ENCODE measurements at regions not wholly inside any gene's neighbourhood (a gene's known extent, or its start where the extent isn't known, plus 50 kb on each side); places are given as distances from the start of the nearest gene placed in this dataset.
"Not testable (repeated sequence)": the region's sequence is repeated elsewhere in the genome, so short reads cannot be mapped to it uniquely, and the experiment has no call there.

GRCh38 chr4:125169192-125169591 is 145.6 kb upstream of the FAT4 start:
- DNase-seq (no peak), ATAC-seq (no peak)
- intact Hi-C loops (cut with DNase I, micrococcal nuclease) = no loop called here
- Histone ChIP-seq H3K4me1 (ENCODE audit: low read depth) (no peaks in the 10 kb centered on the region), H3K9me3 (no peaks in the 10 kb centered on the region), H3K4me3 (no peak overlapping the region), H3K36me3 (ENCODE audit: low read depth) (no peaks in the 10 kb centered on the region)
- no peak for TF ChIP-seq CTCF (IDR thresholded peaks at IDR 0.05)

GRCh38 chr4:125168531-125168930 is 146.2 kb upstream of the FAT4 start:
- TF ChIP-seq CTCF (IDR thresholded peaks at IDR 0.05) = no peak
- intact Hi-C loops (cut with DNase I, micrococcal nuclease) = no loop called here
- DNase-seq = no peak
- ATAC-seq = no peak
- no peak overlapping the region for H3K4me3 ChIP-seq
- H3K9me3 ChIP-seq = no peaks in the 10 kb centered on the region
- no peaks in the 10 kb centered on the region for H3K36me3 ChIP-seq (ENCODE audit: low read depth)
- H3K4me1 ChIP-seq (ENCODE audit: low read depth) = no peaks in the 10 kb centered on the region

- H3K9me3 ChIP-seq; H3K4me1 ChIP-seq (ENCODE audit: low read depth); intact Hi-C loops (cut with DNase I, micrococcal nuclease); H3K36me3 ChIP-seq (ENCODE audit: low read depth); ATAC-seq; H3K4me3 ChIP-seq; DNase-seq: not testable (repeated sequence)
These were observed 148.7 kb upstream of the FAT4 start for GRCh38 chr4:125166012-125166411.

GRCh38 chr4:125159001-125159400 is 155.8 kb upstream of the FAT4 start:
- ATAC-seq (no peak), DNase-seq (no peak)
- no peak overlapping the region for H3K4me3 ChIP-seq
- no peaks in the 10 kb centered on the region for H3K36me3 ChIP-seq (ENCODE audit: low read depth)
- no peaks in the 10 kb centered on the region for H3K4me1 ChIP-seq (ENCODE audit: low read depth)
- no peak for TF ChIP-seq CTCF (IDR thresholded peaks at IDR 0.05)
- intact Hi-C loops (cut with DNase I, micrococcal nuclease) = no loop called here
- H3K9me3 ChIP-seq = no peaks in the 10 kb centered on the region

- no peak for TF ChIP-seq CTCF (IDR thresholded peaks at IDR 0.05)
- H3K4me3 ChIP-seq = no peak overlapping the region
- no peak for ATAC-seq
- no peaks in the 10 kb centered on the region for H3K36me3 ChIP-seq (ENCODE audit: low read depth)
- no peaks in the 10 kb centered on the region for H3K4me1 ChIP-seq (ENCODE audit: low read depth)
- no peaks in the 10 kb centered on the region for H3K9me3 ChIP-seq
- DNase-seq = no peak
- intact Hi-C loops (cut with DNase I, micrococcal nuclease) = no loop called here
These were observed 159.5 kb upstream of the FAT4 start for GRCh38 chr4:125155251-125155650.

GRCh38 chr4:125140966-125141495 is 173.7 kb upstream of the FAT4 start:
- Histone ChIP-seq H3K9me3 (no peaks in the 10 kb centered on the region), H3K4me3 (no peak overlapping the region), H3K4me1 (ENCODE audit: low read depth) (no peaks in the 10 kb centered on the region), H3K36me3 (ENCODE audit: low read depth) (no peaks in the 10 kb centered on the region)
- ATAC-seq (no peak), DNase-seq (no peak)
- intact Hi-C loops (cut with DNase I, micrococcal nuclease) = no loop called here
- TF ChIP-seq CTCF (IDR thresholded peaks at IDR 0.05) = no peak

Data from mucosa of descending colon (tissue), 3 donors.